ENCODE measurements at regions not wholly inside any gene's neighbourhood (a gene's known extent, or its start where the extent isn't known, plus 50 kb on each side); places are given as distances from the start of the nearest gene placed in this dataset.

DNA sequence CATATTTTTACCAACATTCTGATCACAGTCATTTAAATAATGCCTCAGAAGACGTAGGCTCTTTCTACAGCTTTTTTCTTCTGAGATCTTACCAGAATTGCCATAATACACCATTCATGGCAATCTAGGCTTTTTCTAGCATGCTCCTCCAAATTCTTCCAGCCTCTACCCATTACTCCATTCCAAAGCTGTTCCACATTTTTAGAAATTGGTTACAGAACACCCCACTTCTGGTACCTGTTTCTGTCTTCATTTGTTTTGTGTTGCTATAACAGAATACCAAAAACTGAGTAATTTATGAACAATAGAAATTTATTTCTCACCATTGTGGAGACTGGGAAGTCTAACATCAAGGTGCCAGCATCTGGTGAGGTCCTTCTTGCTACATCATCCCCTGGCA, 385.4 kb downstream of the BRINP2 start:
- H3K4me1 Mint-ChIP-seq (ENCODE audit: unreplicated experiment) = no peaks in the 10 kb centered on the region
- H3K27me3 Mint-ChIP-seq (ENCODE audit: unreplicated experiment) = peaks cover under 1% of the 10 kb centered on the region
- no peak overlapping the region for H3K27ac Mint-ChIP-seq (ENCODE audit: unreplicated experiment)
- TF ChIP-seq, protein P1, sequence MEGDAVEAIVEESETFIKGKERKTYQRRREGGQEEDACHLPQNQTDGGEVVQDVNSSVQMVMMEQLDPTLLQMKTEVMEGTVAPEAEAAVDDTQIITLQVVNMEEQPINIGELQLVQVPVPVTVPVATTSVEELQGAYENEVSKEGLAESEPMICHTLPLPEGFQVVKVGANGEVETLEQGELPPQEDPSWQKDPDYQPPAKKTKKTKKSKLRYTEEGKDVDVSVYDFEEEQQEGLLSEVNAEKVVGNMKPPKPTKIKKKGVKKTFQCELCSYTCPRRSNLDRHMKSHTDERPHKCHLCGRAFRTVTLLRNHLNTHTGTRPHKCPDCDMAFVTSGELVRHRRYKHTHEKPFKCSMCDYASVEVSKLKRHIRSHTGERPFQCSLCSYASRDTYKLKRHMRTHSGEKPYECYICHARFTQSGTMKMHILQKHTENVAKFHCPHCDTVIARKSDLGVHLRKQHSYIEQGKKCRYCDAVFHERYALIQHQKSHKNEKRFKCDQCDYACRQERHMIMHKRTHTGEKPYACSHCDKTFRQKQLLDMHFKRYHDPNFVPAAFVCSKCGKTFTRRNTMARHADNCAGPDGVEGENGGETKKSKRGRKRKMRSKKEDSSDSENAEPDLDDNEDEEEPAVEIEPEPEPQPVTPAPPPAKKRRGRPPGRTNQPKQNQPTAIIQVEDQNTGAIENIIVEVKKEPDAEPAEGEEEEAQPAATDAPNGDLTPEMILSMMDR (IDR thresholded peaks at IDR 0.05; ENCODE audit: unreplicated experiment) = no peak
- no peaks in the 10 kb centered on the region for H3K36me3 Mint-ChIP-seq (ENCODE audit: low read depth, unreplicated experiment)
- H3K4me3 Mint-ChIP-seq (ENCODE audit: unreplicated experiment) = no peak overlapping the region
- H3K9me3 Mint-ChIP-seq (ENCODE audit: unreplicated experiment) = no peaks in the 10 kb centered on the region
- DNase-seq (ENCODE audit: low spot score) = no peak

DNA sequence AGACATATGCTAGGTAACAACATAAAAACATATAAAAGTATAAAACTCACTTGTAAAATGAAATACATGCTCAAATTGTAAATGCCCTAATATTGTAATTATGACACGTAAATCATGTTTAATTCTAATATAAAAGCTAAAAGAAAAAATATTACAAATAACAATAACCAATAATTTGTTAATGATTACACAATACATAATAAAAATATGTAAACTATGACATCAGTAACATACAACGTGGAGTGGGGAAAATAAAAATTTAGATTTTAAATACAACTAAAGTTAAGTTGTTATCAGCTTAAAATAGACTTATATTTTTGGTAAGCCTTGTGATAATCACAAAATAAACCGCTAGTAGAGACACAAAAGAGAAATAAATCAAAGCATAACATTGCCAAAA, 376.4 kb downstream of the BRINP2 start:
- no peak for DNase-seq (ENCODE audit: low spot score)
- Mint-ChIP-seq H3K4me1 (ENCODE audit: unreplicated experiment) (no peaks in the 10 kb centered on the region), H3K36me3 (ENCODE audit: low read depth, unreplicated experiment) (no peaks in the 10 kb centered on the region), H3K27ac (ENCODE audit: unreplicated experiment) (no peak overlapping the region), H3K9me3 (ENCODE audit: unreplicated experiment) (no peaks in the 10 kb centered on the region), H3K27me3 (ENCODE audit: unreplicated experiment) (no peaks in the 10 kb centered on the region), H3K4me3 (ENCODE audit: unreplicated experiment) (no peak overlapping the region)
- TF ChIP-seq, protein P1 (IDR thresholded peaks at IDR 0.05; ENCODE audit: unreplicated experiment) = no peak

DNA sequence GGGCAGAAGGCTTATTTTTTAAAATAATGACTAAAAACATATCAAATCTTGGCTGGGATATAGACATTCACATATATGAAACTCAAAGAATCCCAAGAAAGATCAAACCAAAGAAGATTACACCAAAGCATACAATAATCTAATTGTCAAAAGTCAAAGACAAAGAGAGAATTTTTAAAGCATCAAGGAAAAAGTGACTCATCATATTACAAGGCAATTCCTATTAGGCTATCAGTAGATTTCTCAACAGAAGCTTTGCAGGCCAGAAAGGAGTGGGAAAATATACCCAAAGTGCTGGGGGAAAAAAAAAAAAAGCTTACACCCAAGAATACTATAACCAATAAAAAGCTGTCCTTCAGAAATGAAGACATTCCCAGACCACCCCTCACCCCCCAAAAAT, 375.6 kb downstream of the BRINP2 start:
- Mint-ChIP-seq H3K27me3 (ENCODE audit: unreplicated experiment) (no peaks in the 10 kb centered on the region), H3K9me3 (ENCODE audit: unreplicated experiment) (no peaks in the 10 kb centered on the region), H3K36me3 (ENCODE audit: low read depth, unreplicated experiment) (no peaks in the 10 kb centered on the region), H3K4me1 (ENCODE audit: unreplicated experiment) (no peaks in the 10 kb centered on the region), H3K4me3 (ENCODE audit: unreplicated experiment) (no peak overlapping the region), H3K27ac (ENCODE audit: unreplicated experiment) (no peak overlapping the region)
- DNase-seq (ENCODE audit: low spot score) = no peak
- TF ChIP-seq, protein P1 (IDR thresholded peaks at IDR 0.05; ENCODE audit: unreplicated experiment) = no peak

DNA sequence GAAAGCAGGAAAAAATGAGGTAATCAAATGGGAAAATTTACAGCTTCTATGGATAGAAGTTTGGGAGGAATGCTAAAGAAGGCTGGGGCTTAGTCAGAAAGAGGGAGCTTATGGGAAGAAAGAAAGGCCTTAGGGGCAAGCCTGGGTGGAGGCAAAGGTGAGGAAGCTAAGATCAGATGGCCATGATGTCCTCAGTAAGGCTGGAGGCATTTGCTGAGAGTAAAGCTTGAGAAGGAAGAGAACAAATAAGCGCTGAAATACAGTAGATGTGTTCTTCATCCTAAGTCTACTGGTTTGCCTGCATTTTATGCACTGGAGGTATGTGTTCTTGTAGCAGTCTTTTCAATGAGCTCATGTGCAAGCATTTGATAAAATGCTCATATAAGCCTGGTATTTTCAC, 355.4 kb downstream of the BRINP2 start:
- no peaks in the 10 kb centered on the region for H3K27me3 Mint-ChIP-seq (ENCODE audit: unreplicated experiment)
- no peak for DNase-seq (ENCODE audit: low spot score)
- no peaks in the 10 kb centered on the region for H3K9me3 Mint-ChIP-seq (ENCODE audit: unreplicated experiment)
- H3K27ac Mint-ChIP-seq (ENCODE audit: unreplicated experiment) = no peak overlapping the region
- no peaks in the 10 kb centered on the region for H3K36me3 Mint-ChIP-seq (ENCODE audit: low read depth, unreplicated experiment)
- no peak overlapping the region for H3K4me3 Mint-ChIP-seq (ENCODE audit: unreplicated experiment)
- TF ChIP-seq, protein P1 (IDR thresholded peaks at IDR 0.05; ENCODE audit: unreplicated experiment) = no peak
- no peaks in the 10 kb centered on the region for H3K4me1 Mint-ChIP-seq (ENCODE audit: unreplicated experiment)

DNA sequence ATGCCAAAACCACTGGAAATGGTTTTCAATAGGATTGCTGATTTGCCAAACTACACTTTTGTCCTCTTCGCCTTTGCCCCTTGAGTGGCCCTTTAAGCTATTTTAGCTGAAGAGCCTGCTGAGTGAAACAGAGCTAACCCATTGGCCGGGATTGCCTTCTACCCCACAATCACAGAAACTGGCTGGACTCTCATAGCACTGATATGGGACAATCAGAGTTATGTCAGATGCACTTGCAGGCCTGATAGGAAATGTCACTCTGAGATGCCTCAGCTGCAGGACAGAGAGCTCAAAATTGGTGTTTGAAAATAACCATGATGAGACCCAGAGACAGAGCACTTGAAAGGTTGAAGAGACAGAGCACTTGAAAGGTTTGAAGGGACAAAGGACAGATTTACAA, 354.4 kb downstream of the BRINP2 start:
- Mint-ChIP-seq H3K27me3 (ENCODE audit: unreplicated experiment) (no peaks in the 10 kb centered on the region), H3K27ac (ENCODE audit: unreplicated experiment) (no peak overlapping the region), H3K9me3 (ENCODE audit: unreplicated experiment) (no peaks in the 10 kb centered on the region)

More for the DNA sequence above, 354.4 kb downstream of the BRINP2 start:
- TF ChIP-seq, protein P1 (IDR thresholded peaks at IDR 0.05; ENCODE audit: unreplicated experiment) = no peak
- Mint-ChIP-seq H3K4me3 (ENCODE audit: unreplicated experiment) (no peak overlapping the region), H3K36me3 (ENCODE audit: low read depth, unreplicated experiment) (no peaks in the 10 kb centered on the region), H3K4me1 (ENCODE audit: unreplicated experiment) (no peaks in the 10 kb centered on the region)
- DNase-seq (ENCODE audit: low spot score) = no peak
